NCI-H2227 (cell line): ENCODE measurements at regions not wholly inside any gene's neighbourhood (a gene's known extent, or its start where the extent isn't known, plus 50 kb on each side); places are given as distances from the start of the nearest gene placed in this dataset.

Experiments
- DNase-seq: peaks from one replicate; lab custom pipeline; 2025; ENCODE audit not compliant: unreplicated experiment; lab: John Stamatoyannopoulos, UW

GRCh38 chr15:66832664-66833063 lies 130.6 kb downstream of the SMAD6 start:
- DNase-seq: no peak

GRCh38 chr15:66833371-66833770 lies 131.3 kb downstream of the SMAD6 start:
- DNase-seq: no peak

- DNase-seq: no peak
Measured at GRCh38 chr15:66833803-66834202, 131.8 kb downstream of the SMAD6 start.

- no peak for DNase-seq
Measured at GRCh38 chr15:66834881-66835878, 133.1 kb downstream of the SMAD6 start.

GRCh38 chr15:66836231-66837030 lies 134.4 kb downstream of the SMAD6 start:
- DNase-seq: no peak

- no peak for DNase-seq
Measured at GRCh38 chr15:66838202-66838601, 136.2 kb downstream of the SMAD6 start.

- DNase-seq: no peak
Measured at GRCh38 chr15:66838671-66839239, 136.7 kb downstream of the SMAD6 start.

- DNase-seq: no peak
Measured at GRCh38 chr15:66839506-66840112, 137.6 kb downstream of the SMAD6 start.

- no peak for DNase-seq
Measured at GRCh38 chr15:66840615-66841390, 138.8 kb downstream of the SMAD6 start.

- peak; percentile 29 for DNase-seq
Measured at GRCh38 chr15:66841953-66842681, 140.1 kb downstream of the SMAD6 start.

GRCh38 chr15:66842710-66843441 lies 140.8 kb downstream of the SMAD6 start:
- DNase-seq: peak; percentile 37

GRCh38 chr15:66843581-66843980 lies 141.5 kb downstream of the SMAD6 start:
- DNase-seq: no peak

GRCh38 chr15:66844041-66844746 lies 142.2 kb downstream of the SMAD6 start:
- no peak for DNase-seq

GRCh38 chr15:66844747-66845145 lies 142.7 kb downstream of the SMAD6 start:
- DNase-seq: no peak

GRCh38 chr15:66845266-66845785 lies 143.3 kb downstream of the SMAD6 start:
- no peak for DNase-seq

- DNase-seq: no peak
Measured at GRCh38 chr15:66846031-66846430, 144.0 kb downstream of the SMAD6 start.

- no peak for DNase-seq
Measured at GRCh38 chr15:66846811-66847210, 144.8 kb downstream of the SMAD6 start.

- DNase-seq: no peak
Measured at GRCh38 chr15:66847565-66847991, 145.5 kb downstream of the SMAD6 start.
